GM10266 (cell line): ENCODE measurements at regions not wholly inside any gene's neighbourhood (a gene's known extent, or its start where the extent isn't known, plus 50 kb on each side); places are given as distances from the start of the nearest gene placed in this dataset.

Experiments used
- DNase-seq: peaks from one replicate; pipeline ENCODE4 v3.0.0; 2012; ENCODE audit errors: extremely low spot score
- TF ChIP-seq, protein P1 (sequence below): IDR thresholded peaks from 2 replicates; pipeline ENCODE4 v1.5.1; 2012; ENCODE audit warnings: mild to moderate bottlenecking, low read depth; ENCODE audit not compliant: control insufficient read depth, insufficient read depth; ENCODE audit errors: missing control alignments

DNA sequence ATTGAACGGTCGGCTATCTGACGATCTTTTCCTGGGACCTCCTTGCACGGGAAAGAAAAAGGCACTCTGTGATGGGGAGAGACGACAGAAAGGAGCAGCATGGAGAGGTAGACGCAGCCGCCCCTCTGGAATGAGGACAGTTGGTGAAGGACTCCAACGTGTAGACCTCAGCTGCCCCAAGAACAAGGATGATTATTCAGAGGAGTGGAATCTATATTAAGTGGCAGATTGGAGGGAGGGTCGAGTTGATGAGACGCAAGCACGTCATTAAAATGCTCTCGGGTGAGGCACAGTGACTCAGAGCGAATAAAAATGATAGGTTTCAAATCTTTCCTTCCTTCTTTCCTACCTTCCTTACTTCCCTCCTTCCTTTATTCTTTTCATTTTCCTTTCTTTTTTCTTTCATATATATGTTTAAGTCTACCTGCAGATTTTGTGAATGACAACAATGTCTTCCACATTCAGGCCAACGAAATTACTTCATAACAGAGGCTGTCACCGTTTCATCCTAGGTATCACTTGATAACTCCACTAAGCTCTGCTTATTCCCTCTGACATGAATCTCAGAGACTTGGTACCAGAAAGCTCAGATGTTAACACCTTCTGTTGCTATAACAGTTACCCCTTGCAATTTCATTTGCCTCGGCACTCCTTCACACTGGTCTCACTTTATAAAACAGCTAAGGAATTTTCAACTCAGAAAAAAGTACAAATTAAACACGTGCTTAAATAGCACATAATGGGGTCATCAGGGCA is 110.0 kb upstream of the PPARGC1A start:
- TF ChIP-seq, protein P1, sequence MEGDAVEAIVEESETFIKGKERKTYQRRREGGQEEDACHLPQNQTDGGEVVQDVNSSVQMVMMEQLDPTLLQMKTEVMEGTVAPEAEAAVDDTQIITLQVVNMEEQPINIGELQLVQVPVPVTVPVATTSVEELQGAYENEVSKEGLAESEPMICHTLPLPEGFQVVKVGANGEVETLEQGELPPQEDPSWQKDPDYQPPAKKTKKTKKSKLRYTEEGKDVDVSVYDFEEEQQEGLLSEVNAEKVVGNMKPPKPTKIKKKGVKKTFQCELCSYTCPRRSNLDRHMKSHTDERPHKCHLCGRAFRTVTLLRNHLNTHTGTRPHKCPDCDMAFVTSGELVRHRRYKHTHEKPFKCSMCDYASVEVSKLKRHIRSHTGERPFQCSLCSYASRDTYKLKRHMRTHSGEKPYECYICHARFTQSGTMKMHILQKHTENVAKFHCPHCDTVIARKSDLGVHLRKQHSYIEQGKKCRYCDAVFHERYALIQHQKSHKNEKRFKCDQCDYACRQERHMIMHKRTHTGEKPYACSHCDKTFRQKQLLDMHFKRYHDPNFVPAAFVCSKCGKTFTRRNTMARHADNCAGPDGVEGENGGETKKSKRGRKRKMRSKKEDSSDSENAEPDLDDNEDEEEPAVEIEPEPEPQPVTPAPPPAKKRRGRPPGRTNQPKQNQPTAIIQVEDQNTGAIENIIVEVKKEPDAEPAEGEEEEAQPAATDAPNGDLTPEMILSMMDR = no peak
- no peak for DNase-seq

DNA sequence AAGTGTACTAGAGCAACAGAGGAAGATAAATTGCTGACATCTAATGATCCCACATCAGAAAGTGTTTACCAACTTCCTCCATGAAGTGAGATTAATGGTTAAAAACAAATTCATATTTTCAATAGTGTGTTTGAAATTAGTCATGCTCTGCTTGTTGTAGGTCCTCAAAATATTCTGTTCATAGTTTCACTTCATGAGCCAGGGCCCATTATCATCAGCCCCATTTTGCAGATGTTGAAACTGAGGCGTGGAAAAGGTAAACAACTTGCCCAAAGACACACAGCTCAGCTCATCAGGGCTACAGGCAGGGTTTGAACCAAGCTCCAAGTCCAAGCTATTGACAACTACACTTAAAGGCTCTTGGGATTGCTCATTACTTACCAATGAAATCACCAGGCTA is 103.5 kb upstream of the PPARGC1A start:
- no peak for DNase-seq
- TF ChIP-seq, protein P1 = no peak

DNA sequence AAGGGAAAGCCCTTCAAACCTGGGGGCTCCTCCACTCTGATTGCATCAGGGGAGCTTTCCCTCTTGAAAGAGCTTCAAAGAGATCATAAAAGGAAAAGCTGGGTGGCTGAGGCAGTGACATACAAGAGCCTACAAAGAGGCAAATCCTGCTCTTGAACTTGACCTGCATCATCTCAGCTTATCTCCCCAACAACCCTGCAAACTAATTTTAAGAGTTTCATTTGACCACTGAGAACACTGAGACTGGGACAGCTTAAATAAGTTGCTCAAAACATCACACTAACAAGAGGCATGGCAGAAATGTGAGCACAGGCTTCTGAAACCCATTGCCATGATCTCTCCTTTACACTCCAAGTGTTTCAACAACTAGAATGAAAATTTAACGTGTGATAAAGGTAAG is 101.6 kb upstream of the PPARGC1A start:
- TF ChIP-seq, protein P1 = no peak
- no peak for DNase-seq

DNA sequence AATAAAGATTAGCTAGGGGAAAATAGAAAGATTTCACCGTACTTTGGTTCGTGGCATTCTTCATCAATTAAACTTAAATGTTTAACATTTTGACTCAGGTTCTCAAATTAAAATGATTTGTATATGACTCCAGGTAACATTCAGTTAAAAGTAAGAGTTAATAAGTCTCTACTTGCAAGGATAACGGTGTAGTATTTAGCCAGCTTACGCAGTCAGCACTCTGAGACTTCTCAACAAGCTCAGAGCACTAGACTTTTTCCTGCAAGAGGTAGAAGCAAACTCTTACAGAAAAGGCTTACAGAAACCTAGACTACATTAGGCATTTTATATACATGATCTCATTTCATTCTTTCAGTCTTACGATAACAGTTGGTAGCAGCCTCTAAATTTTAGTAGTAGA is 96.4 kb upstream of the PPARGC1A start:
- TF ChIP-seq, protein P1 = no peak
- DNase-seq = no peak

DNA sequence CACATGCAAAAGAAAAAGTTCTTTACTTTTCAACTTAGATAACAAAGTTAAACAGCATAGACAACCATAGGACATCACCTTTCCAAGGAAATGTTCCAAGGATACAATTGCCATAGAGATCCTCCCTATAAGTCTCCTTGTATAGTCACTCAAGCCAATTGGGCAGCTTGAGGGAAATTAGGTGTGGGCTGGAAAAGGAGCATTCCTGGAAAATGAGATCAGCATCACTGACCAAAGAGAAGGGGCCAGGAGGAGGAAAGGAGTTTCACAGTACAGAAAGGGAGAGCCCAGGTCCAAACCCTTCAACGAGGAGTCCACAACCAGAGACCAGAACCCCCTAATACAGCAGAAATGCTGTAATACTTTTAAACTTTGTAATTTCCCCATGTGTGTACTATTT is 91.5 kb upstream of the PPARGC1A start:
- TF ChIP-seq, protein P1 = no peak
- DNase-seq = no peak

DNA sequence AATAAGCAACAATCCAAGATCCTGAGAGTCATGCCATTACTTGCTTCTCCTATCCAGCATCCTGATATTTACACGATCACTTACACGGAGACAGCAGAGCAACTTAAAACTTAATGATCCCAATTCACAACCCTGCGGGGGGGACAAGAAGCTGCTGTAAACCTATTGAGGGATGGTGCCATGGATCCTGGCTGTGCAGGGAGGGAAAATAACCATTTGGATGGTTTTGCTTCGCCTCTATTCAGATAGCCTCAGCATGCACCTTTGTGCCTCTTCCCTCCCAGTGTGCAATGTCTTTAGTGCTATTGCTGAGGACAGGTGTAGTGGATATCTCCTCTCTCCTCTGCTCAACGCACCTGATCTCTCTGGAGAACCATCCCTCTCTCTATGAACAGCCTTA is 89.7 kb upstream of the PPARGC1A start:
- TF ChIP-seq, protein P1 = no peak
- DNase-seq = no peak

DNA sequence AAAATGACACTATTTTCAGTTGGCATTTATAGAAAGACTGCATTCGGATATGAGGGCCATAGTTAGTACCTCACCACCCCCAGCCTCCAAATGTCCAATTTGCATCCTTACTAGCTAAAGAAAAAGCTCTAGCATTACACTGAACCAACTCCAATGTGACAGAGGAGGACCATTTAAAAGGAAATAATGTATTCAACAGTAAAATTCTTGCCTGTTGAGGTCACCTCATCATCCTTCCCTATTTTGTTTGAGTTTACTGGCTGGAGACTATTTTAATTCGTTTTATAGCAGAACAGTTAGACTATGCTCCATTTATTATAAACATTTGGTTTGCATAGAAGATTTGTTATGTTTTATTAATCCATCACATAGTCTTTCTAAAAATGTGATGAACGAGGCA is 88.2 kb upstream of the PPARGC1A start:
- no peak for DNase-seq

More for the DNA sequence above, 88.2 kb upstream of the PPARGC1A start:
- TF ChIP-seq, protein P1 = no peak
